HG02938 (cell line): ENCODE measurements at regions not wholly inside any gene's neighbourhood (a gene's known extent, or its start where the extent isn't known, plus 50 kb on each side); places are given as distances from the start of the nearest gene placed in this dataset.
A peak's percentile ranks its signal among the peaks of the same experiment; 100 is the strongest.

ENCODE experiments used
- ATAC-seq: cut with Tn5 transposase; IDR thresholded peaks from one replicate; pipeline ENCODE4 v1.9.1; 2021; ENCODE audit warnings: mild to moderate bottlenecking, moderate library complexity; ENCODE audit not compliant: unreplicated experiment

DNA sequence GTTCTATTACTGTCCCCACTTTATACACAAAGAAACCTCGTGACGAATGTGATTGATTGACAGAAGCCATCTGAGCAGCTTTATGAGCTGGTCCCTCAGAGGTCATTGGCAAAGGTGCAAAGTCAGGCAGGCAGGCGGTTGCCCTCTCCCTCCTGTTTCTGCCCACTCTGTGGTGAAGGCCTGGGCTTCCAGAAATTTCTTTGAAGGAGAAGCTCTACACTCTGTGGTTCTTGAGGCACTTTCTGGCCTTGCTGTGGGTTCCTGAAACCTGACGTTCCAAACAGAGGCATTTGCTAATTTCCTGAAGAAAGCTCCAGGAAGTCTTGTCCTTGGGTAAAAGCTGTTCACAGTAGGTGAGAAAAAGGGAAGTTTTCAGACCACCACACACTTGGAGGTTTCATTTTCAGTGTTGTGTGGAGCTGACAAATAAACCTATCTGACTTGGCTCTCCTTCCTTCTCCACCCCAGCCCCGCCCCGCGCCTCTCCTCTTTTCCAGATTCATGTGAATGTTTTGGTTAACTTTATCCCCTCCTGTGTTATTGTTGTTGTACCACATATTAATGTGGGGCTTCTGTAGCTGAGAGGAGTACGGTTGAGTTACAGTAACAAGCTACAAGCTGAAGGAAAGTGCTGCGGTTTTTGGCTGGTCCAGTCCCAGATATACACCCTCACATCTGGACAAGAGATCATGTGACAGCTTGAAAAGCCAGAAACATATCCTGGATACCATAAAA, 274.1 kb downstream of the CLIC5 start:
- peak; percentile 43 for ATAC-seq

DNA sequence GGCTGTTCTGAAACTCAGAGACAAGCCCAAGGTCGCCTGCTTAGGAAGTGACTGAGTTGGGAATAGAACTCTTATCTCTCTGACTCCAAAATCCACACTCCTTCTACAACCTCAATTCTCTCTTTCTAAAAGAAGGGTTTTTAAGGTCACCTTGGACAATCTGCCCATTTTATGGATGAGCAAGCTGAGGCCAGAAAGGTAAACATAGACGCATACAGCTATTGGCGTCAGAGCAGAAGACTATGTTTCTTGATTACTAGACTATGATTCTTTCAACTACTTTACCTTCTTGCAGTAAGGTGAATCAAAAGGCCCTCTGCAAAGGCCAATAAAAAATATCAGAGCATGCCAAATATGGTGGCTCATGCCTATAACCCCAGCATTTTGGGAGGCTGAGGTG, 276.6 kb downstream of the CLIC5 start:
- no peak for ATAC-seq

DNA sequence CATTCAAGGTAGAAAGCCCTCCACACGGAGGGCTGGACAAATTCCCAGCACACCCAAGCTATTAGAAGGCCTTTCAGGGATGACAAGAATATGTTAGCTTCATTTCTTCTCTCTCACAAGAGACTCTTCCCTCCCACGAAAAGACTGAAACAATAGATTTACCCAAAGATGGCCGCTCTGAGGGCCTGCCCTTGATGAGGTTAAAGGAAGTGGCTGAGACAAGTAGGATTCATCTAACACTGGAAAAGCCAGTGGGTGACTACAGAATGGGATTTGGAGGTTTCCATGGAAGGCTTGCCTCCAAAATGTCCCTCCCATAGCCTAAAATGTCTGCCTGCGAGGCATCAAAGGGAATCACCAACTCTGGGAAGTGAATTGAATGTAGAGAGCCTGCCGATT, 277.6 kb downstream of the CLIC5 start:
- no peak for ATAC-seq

DNA sequence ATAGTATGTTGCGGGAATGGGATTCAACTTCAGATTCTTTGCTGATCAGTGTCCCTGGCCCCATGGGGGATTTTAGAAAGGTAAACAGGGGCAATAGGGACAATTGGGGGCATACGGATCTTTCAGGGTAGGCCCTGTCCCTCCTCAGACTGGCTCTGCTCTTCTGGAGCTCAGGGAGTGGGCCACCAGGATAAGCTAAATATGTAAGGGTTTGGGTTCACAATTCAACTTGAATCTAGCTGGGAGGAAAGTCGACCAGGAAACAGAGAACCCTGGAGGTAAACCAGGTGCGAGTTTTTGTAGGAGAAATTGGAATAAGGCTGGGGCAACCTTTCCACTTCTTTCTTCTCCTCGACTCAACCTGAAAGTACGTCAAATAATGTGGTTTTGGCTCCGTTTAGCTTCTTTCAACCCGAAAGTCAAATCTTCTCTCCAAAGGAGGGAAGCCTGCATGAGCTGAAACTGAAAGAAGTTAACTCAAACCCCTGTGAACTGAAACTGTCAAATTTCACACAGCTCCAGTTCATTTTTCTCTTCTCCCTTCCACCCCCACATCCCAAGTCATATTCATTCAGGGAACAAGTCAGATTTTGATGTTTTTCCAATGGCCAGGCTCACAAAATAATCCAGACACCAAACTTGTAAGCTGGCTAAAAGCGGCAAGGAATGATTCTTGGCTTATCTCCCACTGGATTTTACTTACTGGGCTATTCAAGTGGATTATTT, 278.2 kb downstream of the CLIC5 start:
- peak; percentile 71 for ATAC-seq

DNA sequence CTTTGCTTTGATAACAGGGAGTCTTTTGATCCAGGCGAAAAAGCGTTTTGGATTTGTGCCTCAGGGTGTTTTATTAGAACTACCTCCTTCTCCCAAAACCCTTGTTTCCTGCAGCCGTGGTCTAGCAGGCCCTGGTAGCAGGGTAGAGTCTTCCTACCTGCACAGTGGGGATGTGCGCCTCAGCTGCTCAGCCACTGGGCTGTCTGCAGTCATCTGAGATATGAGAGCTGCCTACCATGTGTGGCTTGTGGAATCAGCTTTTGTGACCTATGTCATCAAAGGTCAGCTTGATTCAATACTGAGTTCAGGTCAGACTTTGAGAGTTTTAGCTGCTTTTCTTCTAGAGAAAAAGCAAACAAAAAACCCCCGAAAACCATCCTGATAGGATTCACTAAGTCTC, 279.5 kb downstream of the CLIC5 start:
- ATAC-seq: no peak

DNA sequence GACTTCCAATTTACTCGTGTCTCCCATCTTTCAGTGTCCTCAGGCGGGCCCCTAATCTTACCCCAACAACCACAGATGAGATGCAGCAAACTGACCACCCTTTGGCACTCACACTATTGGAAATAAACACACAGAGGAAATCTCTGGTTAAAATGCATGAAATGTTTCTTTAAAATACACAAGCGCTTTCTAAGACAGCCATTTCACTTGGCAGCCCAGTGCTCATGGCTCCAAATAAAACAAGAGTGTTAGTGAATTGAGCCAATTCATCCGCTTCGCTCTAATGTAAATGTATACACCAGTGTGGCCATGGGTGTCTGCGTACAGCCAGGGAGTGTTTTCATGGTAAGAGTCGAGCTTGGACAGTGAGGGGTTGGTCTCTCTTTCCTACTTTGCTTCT, 282.9 kb downstream of the CLIC5 start:
- no peak for ATAC-seq

DNA sequence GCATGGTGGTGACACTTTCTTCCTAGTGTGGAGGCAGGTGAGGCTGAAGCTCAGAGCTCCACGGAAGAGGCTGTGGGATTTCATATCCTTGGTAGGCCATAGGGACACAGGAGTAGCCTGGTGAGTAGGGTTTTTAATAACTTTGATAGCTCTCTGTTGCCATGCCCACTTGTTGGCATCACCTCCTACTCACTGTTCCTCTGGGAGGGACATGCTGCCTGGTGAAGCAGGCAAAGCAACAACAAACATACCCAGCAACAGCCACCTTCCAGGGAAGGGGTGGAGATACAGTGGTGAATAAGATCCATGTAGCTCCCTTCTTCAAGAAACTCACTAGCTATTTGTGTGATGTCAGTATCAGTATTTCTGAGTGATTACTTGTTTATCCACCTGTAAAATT, 285.4 kb downstream of the CLIC5 start:
- ATAC-seq: no peak

DNA sequence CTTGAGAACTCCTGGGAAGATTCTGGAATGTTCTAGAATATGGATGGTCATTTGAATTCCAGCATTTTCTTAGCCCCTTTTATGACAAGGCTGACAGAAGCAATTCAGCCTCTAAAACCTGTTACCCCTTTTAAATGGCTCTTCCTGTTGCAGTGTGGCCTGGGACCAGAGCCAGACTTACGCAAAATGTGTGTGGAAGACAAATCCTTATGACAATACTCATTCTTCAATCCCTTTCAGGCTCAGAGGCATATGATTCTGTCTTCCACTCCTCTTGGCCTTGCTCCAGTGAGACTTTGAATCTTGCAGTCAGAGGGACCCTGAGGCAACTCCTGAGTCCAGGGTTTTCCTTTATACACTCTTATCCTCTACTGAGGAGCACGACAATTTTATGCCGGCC, 287.0 kb downstream of the CLIC5 start:
- ATAC-seq: no peak

DNA sequence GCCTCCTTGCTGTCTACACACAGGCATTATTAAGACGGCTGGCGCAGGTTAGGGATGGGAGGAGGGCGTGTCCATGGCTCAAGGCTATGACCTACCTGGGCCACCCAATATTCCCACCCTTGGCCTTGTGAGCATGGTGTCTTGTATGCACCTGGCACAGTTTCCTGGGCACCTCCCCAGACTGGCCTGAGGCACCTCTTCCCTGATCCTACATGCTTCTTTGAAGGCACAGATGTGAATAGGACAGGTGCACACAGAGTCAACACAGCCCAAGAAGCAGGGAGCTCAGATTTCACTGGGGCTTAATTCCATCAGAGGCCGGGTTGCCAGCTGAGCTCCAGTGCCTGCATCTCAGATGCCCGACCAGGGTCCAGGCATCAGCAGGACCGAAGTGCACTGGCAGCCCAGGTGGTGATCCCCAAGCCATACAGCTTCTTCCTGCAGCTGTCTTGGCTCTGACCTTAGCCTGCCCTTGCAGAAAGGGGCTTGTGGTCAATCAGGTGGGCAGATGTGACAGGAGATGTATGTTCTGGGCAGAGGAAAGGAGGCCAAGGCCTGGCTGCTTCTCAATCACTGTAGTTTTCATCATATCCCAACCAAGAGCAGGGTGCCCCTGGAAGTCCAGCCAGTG, 287.7 kb downstream of the CLIC5 start:
- ATAC-seq: no peak

DNA sequence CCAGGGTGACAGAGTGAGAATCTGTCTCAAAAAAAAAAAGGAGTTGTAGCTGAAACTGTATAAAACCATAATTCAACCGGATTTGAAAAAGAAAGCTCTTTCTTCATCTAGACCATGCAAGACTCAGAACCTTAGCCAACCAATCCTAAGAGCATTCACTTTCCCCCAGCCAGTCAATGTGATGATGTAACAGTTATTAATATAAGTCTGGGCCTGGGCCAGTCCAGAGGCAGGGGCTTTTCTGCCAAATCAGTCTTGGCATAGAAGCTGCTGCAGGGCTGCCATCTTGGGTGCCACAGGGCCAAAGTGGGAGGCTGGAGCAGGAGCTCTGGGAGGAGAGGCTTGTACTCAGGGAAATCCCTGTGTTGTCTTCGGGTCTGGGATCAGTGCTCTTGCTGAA, 288.4 kb downstream of the CLIC5 start:
- no peak for ATAC-seq

DNA sequence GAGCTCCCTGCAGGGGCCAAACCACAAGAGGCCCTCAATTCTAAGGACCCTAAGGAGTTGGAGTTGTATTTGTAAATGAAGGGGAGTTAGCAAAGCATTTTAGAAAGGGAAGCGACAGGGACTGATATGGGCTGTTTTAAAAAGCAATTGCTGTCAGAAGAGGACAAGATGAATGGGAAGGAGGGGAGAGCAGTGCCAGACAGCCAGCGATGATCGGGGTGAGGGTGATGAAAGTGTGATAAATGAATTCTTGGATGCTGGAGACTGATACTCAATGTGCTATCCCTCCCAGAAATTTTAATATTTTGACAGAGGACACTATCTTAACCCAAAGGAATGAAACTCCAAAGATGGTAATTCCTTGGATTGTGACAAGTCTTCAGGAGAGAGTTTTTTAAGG, 289.2 kb downstream of the CLIC5 start:
- ATAC-seq: no peak

DNA sequence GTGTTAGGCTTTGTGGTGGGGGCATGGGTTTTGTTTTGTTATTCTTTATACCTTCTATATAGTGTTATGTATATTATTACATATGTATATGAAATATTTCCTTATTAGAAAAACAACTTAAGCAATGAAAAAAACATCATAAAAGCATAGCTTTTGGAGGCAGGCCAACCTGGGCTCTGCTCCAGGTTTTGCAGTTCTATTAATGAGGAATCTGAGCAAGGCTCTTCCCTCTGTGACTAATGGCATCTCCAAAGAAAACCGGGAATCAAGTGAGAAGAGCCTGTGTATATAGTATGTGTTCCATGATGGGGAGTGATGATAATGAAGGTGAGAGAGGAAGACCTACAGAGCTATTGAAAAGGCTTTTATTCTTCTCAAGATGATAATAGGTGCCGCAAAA, 291.1 kb downstream of the CLIC5 start:
- no peak for ATAC-seq

DNA sequence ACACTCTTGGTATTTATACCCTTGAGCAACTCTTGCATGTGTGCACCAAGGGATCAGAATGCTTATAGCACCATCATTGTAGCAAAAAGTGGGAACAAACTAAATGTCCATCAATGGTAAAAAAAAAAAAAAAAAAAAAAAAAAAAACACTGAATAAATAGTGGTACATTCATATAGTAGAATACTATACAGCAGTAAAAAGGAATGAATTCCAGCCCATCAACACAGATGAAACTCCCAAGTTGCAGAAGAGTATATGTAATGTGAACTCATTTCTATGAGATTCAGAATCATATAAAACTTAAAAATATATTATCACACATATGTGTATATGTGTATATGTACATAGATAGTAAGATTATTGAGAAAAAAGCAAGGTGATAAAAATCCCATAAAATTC, 291.6 kb downstream of the CLIC5 start:
- no peak for ATAC-seq

DNA sequence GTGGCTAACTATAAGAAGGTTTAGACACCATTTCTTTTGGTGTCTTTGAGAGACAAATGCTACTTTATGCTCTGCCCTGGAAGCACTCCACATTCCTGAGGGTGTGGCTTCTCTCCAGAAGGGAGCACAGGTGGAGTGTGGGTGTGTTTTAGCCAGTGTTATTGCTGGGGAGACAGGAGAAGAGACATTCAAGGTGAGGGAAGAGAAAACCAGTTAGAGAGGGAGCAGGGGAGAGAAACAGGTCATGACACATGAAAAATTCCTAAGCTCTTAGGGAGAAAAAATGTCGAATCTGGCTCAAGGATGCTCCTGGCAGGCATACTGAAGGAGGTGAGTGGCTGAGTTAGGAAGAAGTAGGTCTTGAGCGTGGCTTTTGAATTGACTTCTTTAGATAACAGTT, 292.8 kb downstream of the CLIC5 start:
- no peak for ATAC-seq

DNA sequence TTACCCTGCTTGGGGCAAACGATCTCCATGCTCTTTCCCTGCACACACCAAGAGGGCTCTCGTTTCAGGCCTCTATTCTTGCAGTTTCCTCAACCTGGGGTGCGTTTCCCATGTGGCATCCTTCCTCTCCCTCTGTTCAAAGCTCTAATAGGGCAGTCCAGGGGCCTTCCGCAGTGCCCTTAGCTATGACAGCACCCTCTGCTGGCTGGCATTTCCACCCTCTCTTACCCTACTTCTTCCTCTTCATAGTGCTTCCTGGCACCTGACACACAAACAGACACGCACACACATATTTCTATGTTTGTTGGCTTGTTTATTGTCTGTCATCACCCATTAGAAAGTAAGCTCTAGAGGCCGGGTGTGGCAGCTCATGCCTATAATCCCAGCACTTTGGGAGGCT, 294.0 kb downstream of the CLIC5 start:
- ATAC-seq: no peak

DNA sequence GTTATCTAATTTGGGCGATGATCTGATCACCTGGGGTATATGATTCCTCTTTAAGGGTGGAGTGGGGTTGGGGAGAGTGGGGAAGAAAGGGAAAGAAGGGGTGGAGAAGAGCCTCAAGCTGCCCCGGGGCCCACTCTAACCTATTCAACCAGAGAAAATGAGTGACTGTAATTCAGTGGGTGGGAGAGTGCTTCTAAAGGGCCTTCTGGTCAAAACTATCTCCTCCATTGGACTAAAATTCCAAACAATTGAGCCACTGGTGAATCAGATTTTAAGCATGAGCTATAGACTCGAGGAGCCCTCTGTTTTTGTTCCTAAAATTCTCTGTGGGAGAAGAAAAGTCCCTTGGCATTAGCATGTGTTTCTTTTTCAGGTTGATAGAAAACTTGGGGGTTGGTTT, 296.8 kb downstream of the CLIC5 start:
- no peak for ATAC-seq

DNA sequence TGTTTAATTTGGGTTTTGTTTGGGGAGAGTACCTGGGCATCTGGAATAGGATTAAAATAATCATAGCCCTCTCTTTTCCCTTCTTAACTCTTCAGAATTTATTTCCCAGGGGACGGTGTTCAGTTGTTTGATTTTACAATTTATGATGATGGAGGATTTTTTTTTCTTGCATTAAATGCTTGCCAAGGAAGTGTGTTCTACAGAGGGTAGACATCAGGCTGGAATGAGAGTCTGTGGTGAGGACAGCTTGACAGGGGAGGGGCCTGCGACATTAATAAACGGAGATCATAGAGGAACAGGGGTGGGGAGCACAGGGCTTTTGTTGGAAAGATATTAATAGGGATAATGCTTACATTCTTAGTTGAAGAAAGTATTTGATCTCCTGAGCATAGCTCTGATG, 297.5 kb downstream of the CLIC5 start:
- ATAC-seq: no peak

DNA sequence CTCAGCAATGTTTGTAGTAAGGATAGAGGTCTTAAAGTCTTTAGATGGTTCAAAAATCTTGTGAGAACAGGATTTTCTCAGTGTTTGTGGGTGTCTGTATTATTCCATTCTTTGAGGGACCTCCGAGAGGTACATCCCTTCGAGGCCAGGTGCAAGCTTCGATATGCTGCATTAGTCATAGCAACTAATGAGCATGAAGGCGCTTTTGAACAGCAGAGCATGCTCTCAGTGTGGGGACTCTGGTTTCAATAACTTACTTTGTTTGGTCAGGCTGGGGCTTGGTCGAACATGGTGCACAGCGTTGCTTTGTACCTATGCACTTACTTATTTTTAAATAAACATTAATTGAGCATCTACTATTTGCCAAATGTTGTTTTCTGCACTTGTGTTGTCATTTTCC, 297.9 kb downstream of the CLIC5 start:
- no peak for ATAC-seq

DNA sequence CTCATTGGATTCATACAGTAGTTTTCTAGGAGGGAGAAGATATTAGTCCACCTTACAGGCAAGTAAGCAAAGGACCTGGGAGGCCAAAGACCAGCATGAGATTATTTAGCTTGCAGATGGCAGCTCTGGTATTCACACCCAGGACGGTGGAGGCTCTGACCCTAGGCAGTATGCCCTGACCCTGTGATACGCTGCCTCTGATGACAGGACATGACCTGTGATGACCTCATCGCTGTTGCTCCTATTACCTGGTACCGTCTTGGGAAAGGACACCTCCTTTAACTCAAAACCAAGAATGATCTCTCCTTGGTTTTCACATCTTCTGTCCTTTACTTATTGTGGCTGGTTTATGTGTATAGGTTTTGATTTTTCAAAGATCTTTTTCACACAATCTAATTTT, 298.6 kb downstream of the CLIC5 start:
- no peak for ATAC-seq

DNA sequence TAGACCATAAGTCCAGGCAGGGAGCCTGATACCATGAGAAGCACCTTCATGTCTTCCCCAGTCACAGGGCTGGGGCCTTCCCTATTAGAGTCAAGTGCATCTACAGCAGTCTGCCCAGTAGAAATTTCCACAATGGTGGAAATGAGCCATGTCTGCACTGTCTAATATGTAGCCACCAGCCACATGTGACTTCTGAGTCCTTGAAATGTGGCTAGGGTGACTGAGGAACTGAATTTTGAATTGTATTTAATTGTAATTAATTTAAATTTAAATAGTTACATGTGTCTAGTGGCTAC, 300.2 kb downstream of the CLIC5 start:
- ATAC-seq: no peak

DNA sequence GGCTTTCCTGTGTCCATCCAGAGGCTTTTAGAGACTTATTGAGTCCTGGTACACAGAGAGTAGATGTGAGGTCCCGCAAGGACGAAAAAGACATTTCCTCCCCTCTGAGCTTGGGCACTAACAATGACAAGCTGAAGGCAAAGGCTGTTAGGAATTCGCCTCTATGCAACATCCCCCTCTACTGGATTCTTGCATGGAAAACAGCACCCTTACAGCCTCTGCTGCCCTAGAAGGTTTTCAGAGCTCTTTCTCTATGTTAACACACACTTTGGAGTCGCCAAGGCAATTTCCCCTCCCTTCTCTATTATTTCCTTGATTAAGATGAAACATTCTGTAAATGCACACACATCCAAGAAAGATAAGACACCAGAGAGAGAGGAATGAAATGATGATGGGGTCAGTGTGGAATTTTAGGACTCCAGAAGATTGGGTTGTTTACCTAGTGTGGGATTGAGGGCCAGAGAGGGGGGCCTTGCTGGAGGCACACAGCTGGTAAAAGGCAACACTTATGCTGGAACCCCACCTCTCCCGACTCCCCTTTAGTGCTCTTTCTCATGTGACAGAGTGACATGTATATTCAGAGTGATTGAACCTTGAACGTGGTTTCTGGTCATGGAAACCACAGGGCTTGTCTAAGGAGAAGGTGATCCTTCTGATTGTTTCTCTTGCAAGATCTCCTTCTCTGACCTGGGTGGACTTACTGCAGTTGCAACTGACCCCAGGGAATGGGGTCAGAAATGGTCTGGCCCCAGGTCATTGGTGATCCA, 300.7 kb downstream of the CLIC5 start:
- ATAC-seq: peak; percentile 32
